GM19395 (cell line): ENCODE measurements at regions not wholly inside any gene's neighbourhood (a gene's known extent, or its start where the extent isn't known, plus 50 kb on each side); places are given as distances from the start of the nearest gene placed in this dataset.

ENCODE experiments used
- ATAC-seq: cut with Tn5 transposase; IDR thresholded peaks from one replicate; pipeline ENCODE4 v1.9.1; 2021; ENCODE audit warnings: mild to moderate bottlenecking, moderate library complexity; ENCODE audit not compliant: unreplicated experiment

DNA sequence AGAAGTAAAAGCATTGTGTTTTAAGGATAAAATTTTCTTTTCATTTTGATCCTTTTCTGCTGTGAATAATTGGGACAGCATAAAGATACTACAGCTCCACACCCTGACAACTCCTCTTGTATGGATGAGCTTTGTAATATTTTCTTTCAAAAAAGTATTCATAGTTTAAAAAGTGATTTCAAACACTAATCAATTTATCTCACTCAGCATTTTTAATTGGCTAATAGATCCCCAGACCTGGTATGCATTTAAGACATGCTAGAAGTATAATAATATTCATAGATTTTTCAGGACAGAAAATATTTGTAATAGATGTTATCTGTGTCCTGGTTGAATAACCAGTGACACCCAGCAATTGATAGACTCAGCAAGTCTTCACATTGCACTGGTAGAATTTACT, 510.7 kb downstream of the RIT2 start:
- no peak for ATAC-seq

DNA sequence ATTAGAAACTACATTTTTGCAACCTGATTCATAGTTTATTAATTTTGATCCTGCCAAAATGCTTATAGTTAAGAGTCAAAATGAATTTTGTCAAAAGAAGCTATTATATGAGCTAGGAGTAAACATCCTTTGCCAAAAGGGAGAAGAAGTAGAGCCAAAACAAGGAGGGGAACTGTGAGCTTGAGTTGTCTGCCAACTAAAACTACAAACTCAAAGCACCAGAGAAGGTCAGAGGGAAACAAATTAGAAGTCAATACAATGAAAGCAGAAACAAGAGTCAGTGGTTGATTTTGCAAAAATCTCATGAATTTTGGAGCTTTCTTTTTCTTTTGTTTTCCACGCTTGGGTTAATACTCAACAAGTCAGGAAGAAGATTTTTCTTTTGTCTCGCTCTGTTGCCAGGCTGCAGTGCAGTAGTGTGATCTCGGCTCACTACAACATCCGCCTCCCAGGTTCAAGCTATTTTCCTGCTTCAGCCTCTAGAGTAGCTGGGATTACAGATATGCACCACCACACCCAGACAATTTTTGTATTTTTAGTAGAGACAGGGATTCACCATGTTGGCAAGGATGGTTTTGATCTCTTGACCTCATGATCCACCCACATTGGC, 508.5 kb downstream of the RIT2 start:
- ATAC-seq, result no peak

DNA sequence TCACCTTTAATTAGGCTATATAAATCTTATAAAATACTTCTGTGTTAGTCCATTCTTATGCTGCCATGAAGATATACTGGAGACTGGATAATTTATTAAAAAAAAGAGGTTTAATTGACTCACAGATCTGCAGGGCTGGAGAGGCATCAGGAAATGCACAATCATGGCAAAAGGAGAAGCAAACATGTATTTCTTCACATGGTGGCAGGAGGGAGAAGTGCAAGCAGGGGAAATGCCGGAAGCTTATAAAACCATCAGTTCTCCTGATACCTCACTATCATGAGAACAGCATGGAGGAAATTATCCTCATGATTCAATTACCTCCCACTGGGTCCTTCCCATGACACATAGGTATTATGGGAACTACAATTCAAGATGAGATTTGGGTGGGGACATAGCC, 504.4 kb downstream of the RIT2 start:
- no peak for ATAC-seq

DNA sequence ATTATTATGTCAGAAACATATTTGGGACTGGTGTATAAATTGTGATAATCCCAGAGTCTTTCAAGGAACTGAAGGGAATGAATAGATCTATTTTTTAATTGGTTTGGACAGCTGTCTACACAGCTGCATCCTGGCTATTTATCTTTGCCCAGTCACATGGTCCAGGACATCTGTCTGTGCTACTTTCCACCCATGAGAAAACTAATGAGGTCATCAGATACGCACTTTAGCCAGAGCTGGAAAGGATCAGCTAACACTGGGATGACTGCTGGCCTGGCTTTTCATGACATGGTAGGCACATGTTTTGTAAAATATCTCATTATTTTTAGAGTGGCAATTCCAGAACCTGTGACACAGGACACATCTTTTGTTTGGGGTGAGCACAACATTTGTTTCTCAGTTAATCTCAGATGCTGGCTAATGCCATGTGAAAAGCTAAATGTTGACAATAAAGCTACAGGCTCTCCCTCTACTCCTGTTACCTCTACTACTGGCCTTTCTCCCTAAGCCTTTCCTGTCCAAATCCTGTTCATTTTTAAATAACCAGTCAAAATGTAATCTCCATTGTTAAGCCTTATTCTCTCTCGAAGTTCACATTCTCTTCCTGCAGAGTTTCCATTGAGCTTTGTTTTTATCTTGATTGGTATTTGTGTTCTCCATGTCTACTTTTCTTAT, 500.7 kb downstream of the RIT2 start:
- ATAC-seq, result no peak

DNA sequence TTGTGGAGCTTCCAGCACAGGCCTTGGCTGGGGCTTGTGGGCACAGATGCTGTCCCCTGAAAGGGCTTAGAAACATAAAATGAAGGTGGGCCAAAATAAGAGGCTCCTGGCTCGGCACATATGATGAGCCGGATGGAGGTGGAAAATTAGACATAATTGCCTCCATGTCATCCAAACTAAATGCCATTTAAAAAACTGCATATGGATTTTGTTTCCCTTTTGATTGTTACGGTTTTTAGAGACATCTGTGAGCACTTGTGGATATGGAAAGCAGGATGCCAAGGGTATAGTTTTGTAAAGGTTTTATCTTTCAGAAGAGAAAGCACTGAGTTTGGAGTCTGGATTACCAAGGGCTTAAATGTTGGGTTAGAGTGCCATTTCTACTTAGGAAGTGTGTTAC, 498.3 kb downstream of the RIT2 start:
- no peak for ATAC-seq

DNA sequence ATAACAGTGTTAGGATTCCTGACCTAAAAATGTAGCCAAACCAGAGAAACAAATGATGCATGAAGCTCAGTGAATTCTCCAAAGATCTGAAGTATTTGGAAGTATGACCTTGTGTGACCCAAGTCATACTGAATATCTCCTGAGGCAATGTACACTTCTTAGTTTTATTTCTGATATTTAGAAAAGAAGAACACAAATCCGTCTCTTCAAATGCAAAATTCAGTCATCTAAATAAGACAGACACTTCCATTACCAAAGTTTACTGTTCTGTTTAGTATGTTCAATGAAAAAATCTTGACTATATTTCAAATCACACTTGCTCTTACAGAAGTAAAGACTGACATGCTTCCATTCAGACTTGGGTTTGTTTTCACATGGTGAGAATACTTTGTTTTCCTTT, 495.7 kb downstream of the RIT2 start:
- ATAC-seq, result no peak

DNA sequence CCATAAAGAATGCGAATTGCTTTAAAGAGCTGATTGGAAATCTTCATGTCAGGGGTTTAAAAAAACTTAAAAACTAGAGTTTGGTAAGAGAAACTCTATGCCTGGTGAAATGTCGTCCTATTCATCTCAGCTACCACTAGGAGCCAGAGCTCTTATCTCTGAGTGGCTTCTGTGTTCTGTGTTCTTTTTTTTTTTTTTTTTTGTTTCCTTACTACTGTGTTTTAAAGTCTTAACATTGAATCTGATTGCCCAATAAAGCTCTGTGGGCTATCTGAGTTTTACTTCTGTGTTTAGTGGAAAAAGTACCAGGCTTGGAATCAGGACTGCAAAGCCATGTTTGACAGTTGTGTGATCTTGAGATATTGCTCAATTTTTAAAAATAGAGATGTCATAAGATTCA, 494.8 kb downstream of the RIT2 start:
- ATAC-seq, result no peak

DNA sequence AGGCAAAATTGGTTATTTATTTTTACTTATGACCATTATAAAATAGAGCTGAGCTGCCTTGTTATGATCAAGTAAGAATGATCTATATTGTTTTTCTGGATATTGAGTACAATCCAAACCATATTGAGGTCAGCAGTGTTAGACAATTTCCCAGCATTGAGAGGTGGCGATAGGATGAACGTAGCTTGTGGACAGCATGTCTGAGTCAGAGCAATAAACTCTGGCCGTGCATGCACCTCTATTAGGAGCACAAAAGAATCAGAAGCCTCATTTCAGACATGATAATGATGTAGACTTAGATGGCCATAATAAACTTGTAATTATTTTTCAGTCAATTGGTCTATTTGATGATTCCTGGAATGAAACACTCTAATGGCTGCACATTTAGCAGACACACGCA, 491.6 kb downstream of the RIT2 start:
- ATAC-seq, result no peak

DNA sequence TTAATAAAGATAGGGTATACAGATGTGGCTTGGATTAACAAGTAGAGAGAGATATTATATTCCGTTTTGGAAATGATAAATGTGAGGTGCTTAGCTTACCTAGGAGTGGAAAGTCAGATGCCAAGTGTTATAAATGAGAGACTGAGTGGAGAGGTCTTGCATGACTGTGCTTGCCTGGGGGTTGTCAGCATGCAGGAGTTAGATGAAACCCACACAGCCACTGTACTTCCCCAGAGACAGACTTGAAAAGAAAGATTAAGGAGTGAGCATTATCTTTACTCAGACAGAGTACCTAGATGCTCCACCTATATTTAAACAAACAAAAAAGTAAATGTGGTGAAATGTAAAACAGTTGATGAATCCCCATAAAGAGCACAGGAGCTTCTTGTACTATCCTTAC, 482.7 kb downstream of the RIT2 start:
- no peak for ATAC-seq

DNA sequence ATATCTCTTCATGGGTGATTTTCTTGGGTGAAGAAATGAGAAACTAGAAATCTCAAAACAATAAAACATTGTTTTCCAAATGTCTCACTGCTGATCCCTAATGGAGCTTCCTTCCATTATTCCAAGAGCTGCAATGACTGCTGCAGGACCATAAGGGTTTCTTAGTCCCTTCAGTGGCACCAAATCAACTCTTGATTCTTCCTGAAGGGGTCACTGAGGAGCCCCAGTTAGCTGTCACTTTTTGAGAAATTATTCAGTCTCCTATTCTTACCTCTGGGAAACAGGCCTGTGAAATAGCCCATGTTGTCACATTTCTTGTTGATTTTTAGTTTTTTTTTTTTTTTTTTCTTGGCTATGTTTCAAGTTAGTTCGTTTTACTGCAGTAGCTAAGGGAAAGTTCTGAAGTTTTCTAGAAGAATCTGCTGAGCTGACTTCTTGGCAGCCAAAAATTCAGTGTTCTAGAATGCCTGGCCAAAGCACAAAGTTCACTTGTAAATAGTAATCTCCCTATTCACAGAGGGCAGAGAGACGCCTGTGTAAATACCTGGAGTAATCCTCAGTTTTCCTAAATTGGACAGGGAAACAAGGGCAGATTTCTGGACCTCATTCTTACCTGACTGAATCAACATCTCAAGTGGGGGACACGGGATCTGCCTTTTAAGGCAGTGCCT, 480.0 kb downstream of the RIT2 start:
- no peak for ATAC-seq

DNA sequence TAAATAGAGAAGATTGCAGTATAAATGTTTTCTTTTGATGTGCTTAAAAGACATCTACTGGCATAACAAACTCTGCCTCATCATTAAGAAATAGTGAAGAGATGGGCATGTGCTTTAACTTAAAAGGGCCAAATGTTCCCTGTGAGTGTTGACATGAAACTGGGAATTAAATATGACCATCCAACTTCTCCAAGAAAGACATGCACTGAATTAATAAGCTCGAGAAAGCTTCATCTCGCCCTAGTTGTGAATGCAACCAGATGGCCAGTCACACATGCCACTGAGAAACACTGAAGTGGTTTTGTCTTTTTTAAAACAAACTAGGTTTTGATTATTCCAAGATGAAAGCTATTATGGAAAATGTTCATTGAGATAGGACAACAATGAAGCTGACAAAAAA, 479.2 kb downstream of the RIT2 start:
- ATAC-seq, result no peak

DNA sequence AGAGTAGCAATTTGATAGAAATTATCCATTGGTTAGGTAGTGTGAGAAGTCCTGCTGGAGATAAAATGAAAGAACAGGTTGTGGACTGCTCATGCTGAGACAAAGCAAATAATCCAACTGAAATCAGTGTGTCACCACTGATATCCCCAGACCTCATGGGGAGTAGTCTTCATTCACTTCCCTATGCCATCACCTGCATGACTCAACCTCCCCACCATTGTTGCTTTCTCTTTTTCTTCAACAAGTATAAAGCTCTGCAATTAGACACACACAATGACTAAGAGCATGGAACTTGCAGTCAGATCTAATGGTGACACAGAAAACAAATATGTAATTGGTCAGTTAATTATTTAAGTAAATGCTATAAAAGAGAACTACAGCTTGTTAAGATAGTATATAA, 475.3 kb downstream of the RIT2 start:
- no peak for ATAC-seq

DNA sequence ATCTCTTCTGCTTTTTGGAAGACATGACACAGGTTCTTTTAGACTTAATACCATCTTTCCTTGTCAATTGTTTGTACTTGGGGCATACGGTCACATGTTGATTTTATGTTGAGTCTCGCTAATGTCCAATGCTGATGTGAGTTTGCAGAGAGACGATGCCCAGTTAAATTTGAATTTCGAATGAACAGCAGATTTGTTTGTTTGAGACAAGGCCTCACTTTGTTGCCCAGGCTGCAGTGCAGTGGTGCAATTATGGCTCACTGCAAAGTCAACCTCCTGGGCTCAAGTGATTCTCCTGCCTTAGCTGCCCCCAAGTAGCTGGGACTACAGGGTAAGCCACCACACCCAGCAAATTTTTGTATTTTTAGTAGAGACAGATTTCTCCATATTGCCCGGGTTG, 473.5 kb downstream of the RIT2 start:
- no peak for ATAC-seq

DNA sequence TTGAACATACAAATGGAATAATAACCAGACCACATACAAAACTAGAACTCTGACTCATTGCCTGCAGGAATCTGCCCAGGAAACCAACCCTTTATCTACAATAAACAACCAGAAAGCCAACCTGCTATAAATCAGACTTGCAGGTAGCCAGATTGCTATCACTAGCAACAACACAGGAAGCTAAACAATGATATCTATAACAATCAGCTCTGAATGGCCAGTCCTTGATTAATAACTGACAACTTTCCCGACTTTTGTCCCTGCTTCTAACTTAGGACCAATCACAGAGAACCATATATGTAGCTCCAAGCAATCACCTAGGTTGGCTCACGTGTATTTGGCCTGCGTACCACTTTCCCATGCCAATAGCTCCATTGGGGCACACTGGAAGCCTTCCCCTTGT, 470.8 kb downstream of the RIT2 start:
- no peak for ATAC-seq

DNA sequence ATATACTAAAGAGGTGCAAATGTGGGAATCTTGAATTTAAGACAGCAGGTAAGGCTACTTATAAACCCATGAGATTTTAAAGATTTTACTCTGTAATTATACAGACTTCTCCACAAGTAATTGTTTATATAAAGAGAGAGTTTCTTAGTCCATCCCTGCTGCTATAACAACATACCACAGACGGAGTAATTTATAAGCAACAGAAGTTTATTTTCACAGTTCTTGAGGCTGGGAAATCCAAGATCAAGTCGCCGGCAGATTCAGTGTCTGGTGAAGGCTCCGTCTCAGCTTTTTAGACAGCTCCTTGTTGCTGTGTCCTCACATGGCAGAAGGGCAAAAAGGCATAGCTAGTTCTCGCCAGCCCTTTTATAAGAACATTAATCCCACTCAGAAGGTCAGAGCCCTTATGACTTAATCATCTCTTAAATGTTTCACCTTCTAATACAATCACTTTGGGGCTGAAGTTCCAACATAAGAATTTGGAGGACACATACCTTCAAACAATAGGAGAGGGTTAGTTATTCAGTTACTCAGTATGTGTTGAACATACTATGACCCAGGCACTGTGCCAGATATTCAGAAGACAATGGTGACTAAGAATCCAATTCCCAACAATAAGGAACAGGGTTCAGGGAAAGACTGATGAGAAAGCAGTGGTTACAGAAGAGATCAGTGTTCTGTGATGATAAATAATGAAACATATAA, 466.0 kb downstream of the RIT2 start:
- ATAC-seq, result no peak

DNA sequence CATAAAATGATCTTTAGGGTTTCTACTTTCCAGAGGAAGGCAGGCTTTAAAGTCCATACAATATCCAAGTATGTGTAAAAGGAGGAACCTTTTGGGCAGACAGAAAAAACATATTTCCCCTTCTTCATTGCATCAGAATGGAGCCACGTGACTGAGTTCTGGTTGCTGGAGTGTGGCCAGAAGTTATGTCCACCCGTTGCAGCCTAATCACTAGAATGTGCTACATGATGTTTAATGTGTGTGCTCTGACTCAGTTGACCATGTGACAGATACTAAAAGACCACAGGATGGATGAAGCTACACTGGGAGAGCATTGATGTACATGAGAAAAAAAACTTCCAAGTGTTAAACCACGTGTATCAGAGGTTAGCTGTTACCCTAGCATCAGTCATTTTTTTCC, 460.9 kb downstream of the RIT2 start:
- no peak for ATAC-seq

DNA sequence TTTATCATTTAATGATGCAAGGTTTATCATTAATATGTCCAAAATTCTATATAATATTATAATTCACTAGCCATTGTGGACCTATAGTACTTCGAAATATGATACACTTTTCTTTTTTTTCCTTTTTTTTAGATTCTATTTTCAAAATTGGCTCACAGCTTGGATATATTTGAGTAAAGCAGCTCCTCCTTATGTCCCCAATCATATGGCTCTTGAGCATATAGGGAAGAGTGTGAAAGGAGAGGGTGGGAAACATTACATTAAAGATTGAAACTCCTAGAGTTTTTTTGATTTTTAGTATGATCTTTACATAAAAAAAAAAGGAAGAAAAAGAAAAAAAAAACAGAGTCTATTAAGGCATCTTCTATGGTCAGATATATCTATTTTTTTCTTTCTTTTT, 457.9 kb downstream of the RIT2 start:
- ATAC-seq, result no peak

DNA sequence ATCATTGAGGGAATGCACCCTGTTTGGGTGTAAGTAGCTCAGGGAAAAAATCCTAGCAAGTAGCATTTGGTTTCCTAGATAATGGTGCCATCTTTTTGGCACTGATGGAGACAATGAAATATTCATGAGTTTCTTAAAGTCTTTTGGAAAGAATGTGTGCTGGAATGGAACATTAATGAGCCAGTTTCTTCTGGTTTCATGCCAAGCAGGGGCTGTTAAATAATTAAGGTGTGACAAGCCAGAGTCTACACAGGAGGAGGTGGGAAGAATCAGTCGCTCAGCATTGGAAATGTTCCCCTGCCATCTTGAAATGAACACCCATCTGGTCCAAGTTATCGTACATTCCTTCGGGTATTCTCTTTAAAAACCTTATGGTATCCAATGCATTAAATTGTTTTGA, 457.3 kb downstream of the RIT2 start:
- ATAC-seq, result no peak

DNA sequence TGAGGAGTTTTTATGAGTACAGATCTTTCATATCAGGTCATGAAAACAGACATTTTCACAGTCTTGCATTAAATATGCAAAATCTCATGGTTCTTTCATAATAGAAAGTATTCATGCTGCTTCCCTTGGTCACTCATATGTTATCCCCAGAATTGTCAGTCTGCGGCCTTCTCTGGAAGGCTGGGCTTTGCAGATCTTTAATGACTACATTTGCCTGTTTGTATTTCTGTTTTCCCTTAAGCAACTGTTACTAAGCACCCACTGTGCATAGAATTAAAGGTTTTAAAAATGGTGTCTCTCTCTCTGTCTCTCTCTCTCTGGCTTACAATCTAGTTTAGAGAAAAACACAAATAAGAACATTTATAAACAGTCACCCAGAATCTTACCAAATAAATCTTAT, 456.3 kb downstream of the RIT2 start:
- ATAC-seq, result no peak

DNA sequence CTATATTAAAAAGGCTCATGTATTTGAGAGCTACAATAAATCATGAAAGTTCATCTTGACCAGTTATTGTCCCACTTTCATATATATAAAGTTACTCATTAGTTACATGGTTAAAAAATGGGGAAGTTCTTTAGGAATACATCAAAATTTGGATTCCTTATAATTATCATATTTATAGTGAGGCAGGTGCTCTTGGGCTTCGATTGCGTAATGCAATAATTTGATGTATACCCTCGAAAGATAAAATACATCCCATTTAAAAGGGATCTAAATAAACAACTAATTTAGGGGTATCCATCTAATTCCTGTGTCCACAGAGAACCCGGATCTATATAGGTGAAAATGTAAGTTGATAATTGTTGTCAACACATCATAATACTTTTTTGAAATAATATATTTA, 444.6 kb downstream of the RIT2 start:
- no peak for ATAC-seq

DNA sequence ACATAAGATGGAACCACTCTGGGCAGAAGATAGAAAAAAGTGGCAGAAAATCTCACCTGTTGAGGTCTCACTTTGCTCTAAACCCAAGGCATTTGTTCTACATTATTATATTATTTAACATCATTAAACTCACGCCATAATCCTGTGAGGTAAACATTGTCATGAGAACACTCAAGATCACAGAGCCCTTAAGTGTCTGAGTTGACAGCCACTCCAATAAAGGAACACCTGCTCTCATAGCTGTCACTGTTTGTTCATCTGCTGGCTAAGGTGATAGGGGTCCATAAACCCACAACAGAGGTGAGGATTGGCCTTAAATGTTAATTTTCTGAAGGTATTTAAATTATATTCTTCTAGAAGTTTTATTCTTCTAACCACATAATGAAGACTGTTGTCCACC, 439.7 kb downstream of the RIT2 start:
- no peak for ATAC-seq

DNA sequence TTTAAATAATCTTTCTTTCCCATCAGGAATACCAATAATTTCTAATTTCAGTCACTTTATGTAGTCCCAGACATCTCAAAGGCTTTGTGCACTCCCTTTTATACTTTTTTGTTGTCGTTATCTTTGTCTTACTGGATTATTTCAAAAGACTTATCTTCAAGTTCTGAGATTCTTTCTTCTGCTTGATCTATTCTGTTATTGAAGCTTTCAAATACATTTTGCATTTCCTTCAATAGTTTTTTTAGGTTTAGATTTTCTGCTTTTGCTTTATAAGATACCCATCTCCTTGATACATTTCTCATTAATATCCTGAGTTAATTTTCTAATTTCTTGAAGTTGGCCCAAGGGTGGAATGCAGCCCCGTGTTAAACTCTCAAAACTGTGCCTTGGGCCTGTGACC, 432.4 kb downstream of the RIT2 start:
- no peak for ATAC-seq
